ENCODE measurements at regions not wholly inside any gene's neighbourhood (a gene's known extent, or its start where the extent isn't known, plus 50 kb on each side); places are given as distances from the start of the nearest gene placed in this dataset.

GRCh38 chr9:121577572-121577971, 73.9 kb upstream of the DAB2IP start:
- no peak for TF ChIP-seq CTCF (IDR thresholded peaks at IDR 0.05; ENCODE audit: control insufficient read depth, extremely low read depth, insufficient read depth)
- DNase-seq (ENCODE audit: low read depth): no peak
- no peak overlapping the region for H3K4me3 ChIP-seq (ENCODE audit: low read depth, low read length)

GRCh38 chr9:121581786-121582600, 69.4 kb upstream of the DAB2IP start:
- no peak for DNase-seq (ENCODE audit: low read depth)
- TF ChIP-seq CTCF (IDR thresholded peaks at IDR 0.05; ENCODE audit: control insufficient read depth, extremely low read depth, insufficient read depth): no peak
- H3K4me3 ChIP-seq (ENCODE audit: low read depth, low read length): no peak overlapping the region

GRCh38 chr9:121582641-121583040, 68.8 kb upstream of the DAB2IP start:
- no peak for DNase-seq (ENCODE audit: low read depth)
- no peak overlapping the region for H3K4me3 ChIP-seq (ENCODE audit: low read depth, low read length)
- no peak for TF ChIP-seq CTCF (IDR thresholded peaks at IDR 0.05; ENCODE audit: control insufficient read depth, extremely low read depth, insufficient read depth)

- DNase-seq (ENCODE audit: low read depth): no peak
- no peak for TF ChIP-seq CTCF (IDR thresholded peaks at IDR 0.05; ENCODE audit: control insufficient read depth, extremely low read depth, insufficient read depth)
- no peak overlapping the region for H3K4me3 ChIP-seq (ENCODE audit: low read depth, low read length)
Measured at GRCh38 chr9:121584421-121584820, 67.0 kb upstream of the DAB2IP start.

GRCh38 chr9:121587863-121588262, 63.6 kb upstream of the DAB2IP start:
- no peak overlapping the region for H3K4me3 ChIP-seq (ENCODE audit: low read depth, low read length)
- DNase-seq (ENCODE audit: low read depth): no peak
- no peak for TF ChIP-seq CTCF (IDR thresholded peaks at IDR 0.05; ENCODE audit: control insufficient read depth, extremely low read depth, insufficient read depth)

GRCh38 chr9:121589986-121590385, 61.4 kb upstream of the DAB2IP start:
- no peak overlapping the region for H3K4me3 ChIP-seq (ENCODE audit: low read depth, low read length)
- DNase-seq (ENCODE audit: low read depth): no peak
- TF ChIP-seq CTCF (IDR thresholded peaks at IDR 0.05; ENCODE audit: control insufficient read depth, extremely low read depth, insufficient read depth): no peak

- no peak overlapping the region for H3K4me3 ChIP-seq (ENCODE audit: low read depth, low read length)
- TF ChIP-seq CTCF (IDR thresholded peaks at IDR 0.05; ENCODE audit: control insufficient read depth, extremely low read depth, insufficient read depth): no peak
- DNase-seq (ENCODE audit: low read depth): no peak
Measured at GRCh38 chr9:121592265-121592664, 59.2 kb upstream of the DAB2IP start.

Data from LNCaP clone FGC (cell line).